H1 (cell line): ENCODE measurements at regions not wholly inside any gene's neighbourhood (a gene's known extent, or its start where the extent isn't known, plus 50 kb on each side); places are given as distances from the start of the nearest gene placed in this dataset.

Experiments
- ATF3 ChIP-seq: IDR thresholded peaks from 2 replicates; pipeline ENCODE4 v1.6.1; 2011; ENCODE audit warnings: low read depth, mild to moderate bottlenecking, low read length; ENCODE audit not compliant: insufficient read depth
- CHD7 ChIP-seq: fragments of 300-600 bp; sonication (generic); IDR thresholded peaks from 2 replicates; pipeline ENCODE4 v1.7.1; 2012; ENCODE audit warnings: low read length, moderate library complexity, mild to moderate bottlenecking, inconsistent platforms; ENCODE audit not compliant: insufficient replicate concordance
- EGR1 ChIP-seq: IDR thresholded peaks from 2 replicates; pipeline ENCODE4 v1.6.1; 2011; ENCODE audit warnings: low read depth, low read length, borderline replicate concordance
- EP300 ChIP-seq, 2 experiments: IDR thresholded peaks; 1 replicate in 1 of 2; 2 replicates in 1 of 2; pipeline ENCODE4 v1.6.1; 2011 to 2012; ENCODE audit warnings: low read depth in 2 of 2, low read length in 2 of 2, mild to moderate bottlenecking in 2 of 2, borderline replicate concordance in 1 of 2, inconsistent platforms in 1 of 2, moderate library complexity in 1 of 2
- HDAC2 ChIP-seq, 2 experiments: fragments of 300-600 bp in 1 of 2; sonication (generic) in 1 of 2; IDR thresholded peaks; 2 replicates each; pipeline ENCODE4 v1.6.1; 2011 to 2012; ENCODE audit warnings: low read depth in 2 of 2, low read length in 2 of 2, mild to moderate bottlenecking in 2 of 2, moderate library complexity in 2 of 2, borderline replicate concordance in 1 of 2, inconsistent platforms in 1 of 2
- NANOG ChIP-seq: IDR thresholded peaks from 2 replicates; pipeline ENCODE4 v1.6.1; 2011; ENCODE audit warnings: low read length, low read depth, mild to moderate bottlenecking, inconsistent platforms; ENCODE audit not compliant: insufficient read depth, poor library complexity, severe bottlenecking
- POU5F1 ChIP-seq: IDR thresholded peaks from 2 replicates; pipeline ENCODE4 v1.6.1; 2011; ENCODE audit warnings: low read depth, mild to moderate bottlenecking, low read length, moderate library complexity
- RNF2 ChIP-seq: fragments of 200-900, 300-1000 bp; sonication (generic); IDR thresholded peaks from 2 replicates; pipeline ENCODE4 v1.7.1; 2016; ENCODE audit warnings: borderline replicate concordance, low read depth, mild to moderate bottlenecking, antibody characterized with exemption, low read length; ENCODE audit not compliant: poor library complexity, severe bottlenecking; ENCODE audit errors: missing control alignments
- SP1 ChIP-seq: IDR thresholded peaks from 2 replicates; pipeline ENCODE4 v1.6.1; 2011; ENCODE audit warnings: low read depth, low read length
- SP2 ChIP-seq: IDR thresholded peaks from 2 replicates; pipeline ENCODE4 v1.6.1; 2012; ENCODE audit warnings: mild to moderate bottlenecking, low read length, inconsistent platforms

DNA sequence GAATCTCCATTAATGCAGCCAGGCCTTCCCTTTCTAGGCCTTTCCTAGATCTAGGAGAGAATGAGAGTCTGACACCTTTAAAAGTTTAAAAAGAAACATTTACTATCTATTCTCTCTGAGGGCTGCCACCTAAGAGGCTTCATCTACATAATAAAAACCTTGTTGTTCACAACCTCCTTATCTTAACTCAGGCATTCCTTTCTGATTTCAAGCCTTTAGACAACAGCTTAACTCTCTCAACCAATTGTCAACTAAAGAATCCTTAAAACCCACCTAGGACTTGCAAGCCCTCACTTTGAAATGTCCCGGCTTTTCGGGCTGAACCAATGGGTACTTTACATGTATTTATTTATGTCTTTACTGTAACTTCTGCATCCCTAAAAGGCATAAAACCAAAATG is 64.3 kb upstream of the RET start (continued):
- TF ChIP-seq HDAC2 (IDR thresholded peaks at IDR 0.05; ENCODE audit: borderline replicate concordance in 1 of 2, low read depth in 2 of 2, low read length in 2 of 2), result no peak
- no peak for TF ChIP-seq EGR1
- no peak for TF ChIP-seq SP2
- TF ChIP-seq ATF3, result no peak
- no peak; a peak in 1 of 3 replicates for TF ChIP-seq EP300 (IDR thresholded peaks at IDR 0.05; ENCODE audit: borderline replicate concordance in 1 of 2, low read depth in 2 of 2, low read length in 2 of 2)
- TF ChIP-seq CHD7, result peak; percentile 88
- TF ChIP-seq NANOG, result peak; percentile 67
- no peak for TF ChIP-seq RNF2
- peak; percentile 43; the same call in 1 of the 2 replicates for TF ChIP-seq SP1
- peak; percentile 54; the same call in 1 of the 2 replicates for TF ChIP-seq POU5F1
